ENCODE measurements at regions not wholly inside any gene's neighbourhood (a gene's known extent, or its start where the extent isn't known, plus 50 kb on each side); places are given as distances from the start of the nearest gene placed in this dataset.

- Histone ChIP-seq H3K9me3 (replicated peaks; ENCODE audit: control insufficient read depth, insufficient read depth, low read length) (no peaks in the 10 kb centered on the region), H3K27me3 (ENCODE audit: control insufficient read depth in 2 of 2, insufficient read depth in 2 of 2, low read length in 2 of 2) (no peaks in the 10 kb centered on the region), H3K4me3 (replicated peaks in 1 of 3; ENCODE audit: insufficient read depth in 1 of 3, low read depth in 1 of 3, low read length in 3 of 3) (no peak overlapping the region), H3K9ac (replicated peaks; ENCODE audit: extremely low read depth, insufficient read depth, low read length) (no peak overlapping the region), H3K36me3 (ENCODE audit: control insufficient read depth in 2 of 2, extremely low read depth in 1 of 2, insufficient read depth in 2 of 2, low read length in 2 of 2) (no peaks in the 10 kb centered on the region), H3K79me2 (ENCODE audit: control insufficient read depth, insufficient read depth, low read length) (no peaks in the 10 kb centered on the region), H3K4me2 (ENCODE audit: insufficient read depth, low read length) (no peak overlapping the region), H2AFZ (ENCODE audit: low read depth, low read length) (no peak overlapping the region), H3K9me1 (replicated peaks; ENCODE audit: control insufficient read depth, extremely low read depth, insufficient read depth, low read length) (no peaks in the 10 kb centered on the region), H3K27ac (ENCODE audit: insufficient read depth, low read depth, low read length) (no peak overlapping the region), H4K20me1 (replicated peaks; ENCODE audit: control insufficient read depth, extremely low read depth, insufficient read depth, low read length) (no peaks in the 10 kb centered on the region), H3K4me1 (ENCODE audit: control insufficient read depth, extremely low read depth, insufficient read depth, low read length) (no peaks in the 10 kb centered on the region)
- FAIRE-seq: no peak
- no peak for DNase-seq (ENCODE audit: low read depth, low spot score)
- ChIA-PET CTCF (interaction anchor here (1.2 kb wide), 1 partner anchor 543 kb away, joined by 3 read pairs; no protein-coding TSS in a partner anchor), POLR2A (no interaction called here)
- intact Hi-C loops (cut with micrococcal nuclease): no loop called here
- no TSS peak for BruUV-seq (replicated peaks)
- dilution Hi-C loops (cut with MboI; ENCODE audit: extremely low pct_ligation_motif_present, low sequenced_read_pairs): no loop called here
- TF ChIP-seq POLR2A (IDR thresholded peaks at IDR 0.05; ENCODE audit: low read depth, low read length) (no peak), FOS (IDR thresholded peaks at IDR 0.05; ENCODE audit: borderline replicate concordance, insufficient read depth, low read length) (no peak), EZH2 (IDR thresholded peaks at IDR 0.05; ENCODE audit: borderline replicate concordance, low read depth, low read length, severe bottlenecking) (no peak), POLR2AphosphoS5 (IDR thresholded peaks at IDR 0.05; ENCODE audit: insufficient read depth, low read depth, low read length) (no peak), JUN (IDR thresholded peaks at IDR 0.05; ENCODE audit: borderline replicate concordance, insufficient read depth, insufficient read length, low read depth) (no peak), MYC (IDR thresholded peaks at IDR 0.05; ENCODE audit: low read depth, low read length) (no peak), MAX (IDR thresholded peaks at IDR 0.05; ENCODE audit: insufficient read depth, insufficient read length) (no peak), GATA2 (IDR thresholded peaks at IDR 0.05; ENCODE audit: insufficient read depth, insufficient read length, low read depth, low read length) (no peak)
- TF ChIP-seq, protein P1, sequence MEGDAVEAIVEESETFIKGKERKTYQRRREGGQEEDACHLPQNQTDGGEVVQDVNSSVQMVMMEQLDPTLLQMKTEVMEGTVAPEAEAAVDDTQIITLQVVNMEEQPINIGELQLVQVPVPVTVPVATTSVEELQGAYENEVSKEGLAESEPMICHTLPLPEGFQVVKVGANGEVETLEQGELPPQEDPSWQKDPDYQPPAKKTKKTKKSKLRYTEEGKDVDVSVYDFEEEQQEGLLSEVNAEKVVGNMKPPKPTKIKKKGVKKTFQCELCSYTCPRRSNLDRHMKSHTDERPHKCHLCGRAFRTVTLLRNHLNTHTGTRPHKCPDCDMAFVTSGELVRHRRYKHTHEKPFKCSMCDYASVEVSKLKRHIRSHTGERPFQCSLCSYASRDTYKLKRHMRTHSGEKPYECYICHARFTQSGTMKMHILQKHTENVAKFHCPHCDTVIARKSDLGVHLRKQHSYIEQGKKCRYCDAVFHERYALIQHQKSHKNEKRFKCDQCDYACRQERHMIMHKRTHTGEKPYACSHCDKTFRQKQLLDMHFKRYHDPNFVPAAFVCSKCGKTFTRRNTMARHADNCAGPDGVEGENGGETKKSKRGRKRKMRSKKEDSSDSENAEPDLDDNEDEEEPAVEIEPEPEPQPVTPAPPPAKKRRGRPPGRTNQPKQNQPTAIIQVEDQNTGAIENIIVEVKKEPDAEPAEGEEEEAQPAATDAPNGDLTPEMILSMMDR (IDR thresholded peaks at IDR 0.05; ENCODE audit: extremely low read depth in 1 of 2, insufficient read depth in 1 of 2, low read depth in 1 of 2, low read length in 2 of 2): no peak
Observed at GRCh38 chr9:78585909-78586308, 289.0 kb downstream of the PSAT1 start.
